Adipocyte (in vitro differentiated cells): ENCODE measurements at regions not wholly inside any gene's neighbourhood (a gene's known extent, or its start where the extent isn't known, plus 50 kb on each side); places are given as distances from the start of the nearest gene placed in this dataset.
A peak's percentile ranks its signal among the peaks of the same experiment; 100 is the strongest.

Source experiments
- DNase-seq: peaks from one replicate; pipeline ENCODE4 v3.0.0-alpha.2; 2015; ENCODE audit warnings: low read depth
- H3K27me3 ChIP-seq: replicated peaks from 2 replicates; pipeline ENCODE4 v1.7.0; 2013; ENCODE audit warnings: mild to moderate bottlenecking, low read length, moderate library complexity; ENCODE audit not compliant: control insufficient read depth, insufficient read depth
- H3K36me3 ChIP-seq: 2 replicates; pipeline ENCODE4 v1.7.0; 2013; ENCODE audit warnings: low read length, mild to moderate bottlenecking, moderate library complexity; ENCODE audit not compliant: control insufficient read depth, insufficient read depth, severe bottlenecking
- H3K4me1 ChIP-seq: 2 replicates; pipeline ENCODE4 v1.7.0; 2013; ENCODE audit warnings: mild to moderate bottlenecking, low read length, moderate library complexity; ENCODE audit not compliant: control insufficient read depth, insufficient read depth
- H3K4me3 ChIP-seq: 2 replicates; pipeline ENCODE4 v1.7.0; 2013; ENCODE audit warnings: mild to moderate bottlenecking, low read length, moderate library complexity
- H3K9ac ChIP-seq: 2 replicates; pipeline ENCODE4 v1.7.0; 2013; ENCODE audit warnings: mild to moderate bottlenecking, low read length, moderate library complexity
- H3K9me3 ChIP-seq: 2 replicates; pipeline ENCODE4 v1.7.0; 2013; ENCODE audit warnings: mild to moderate bottlenecking, low read length, moderate library complexity; ENCODE audit not compliant: control insufficient read depth

DNA sequence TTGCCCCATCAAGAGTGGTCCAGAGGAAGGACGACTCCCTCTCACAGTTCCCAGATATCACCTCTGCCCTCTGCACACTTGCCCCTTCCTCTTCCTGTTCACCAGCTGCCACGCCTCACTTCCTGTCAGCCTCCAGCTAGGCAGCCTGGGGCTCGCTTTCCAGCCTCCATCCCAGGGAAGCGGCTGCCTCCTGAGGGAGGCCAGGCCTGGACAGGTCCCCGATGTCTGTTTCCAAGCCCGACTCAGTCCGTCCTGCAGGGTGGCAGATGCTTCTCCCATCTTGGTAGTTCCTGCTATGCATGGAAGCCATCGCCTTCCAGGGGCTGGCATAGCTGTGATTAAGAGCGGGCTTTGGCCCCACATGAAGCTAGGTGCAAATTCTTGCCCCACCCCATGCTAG lies 233.5 kb upstream of the PMEPA1 start:
- no peak overlapping the region for H3K4me3 ChIP-seq
- H3K4me1 ChIP-seq = no peaks in the 10 kb centered on the region
- no peak for DNase-seq
- peaks cover 48% of the 10 kb centered on the region for H3K27me3 ChIP-seq
- peaks cover 3% of the 10 kb centered on the region for H3K9me3 ChIP-seq
- H3K9ac ChIP-seq = no peak overlapping the region
- no peaks in the 10 kb centered on the region for H3K36me3 ChIP-seq

DNA sequence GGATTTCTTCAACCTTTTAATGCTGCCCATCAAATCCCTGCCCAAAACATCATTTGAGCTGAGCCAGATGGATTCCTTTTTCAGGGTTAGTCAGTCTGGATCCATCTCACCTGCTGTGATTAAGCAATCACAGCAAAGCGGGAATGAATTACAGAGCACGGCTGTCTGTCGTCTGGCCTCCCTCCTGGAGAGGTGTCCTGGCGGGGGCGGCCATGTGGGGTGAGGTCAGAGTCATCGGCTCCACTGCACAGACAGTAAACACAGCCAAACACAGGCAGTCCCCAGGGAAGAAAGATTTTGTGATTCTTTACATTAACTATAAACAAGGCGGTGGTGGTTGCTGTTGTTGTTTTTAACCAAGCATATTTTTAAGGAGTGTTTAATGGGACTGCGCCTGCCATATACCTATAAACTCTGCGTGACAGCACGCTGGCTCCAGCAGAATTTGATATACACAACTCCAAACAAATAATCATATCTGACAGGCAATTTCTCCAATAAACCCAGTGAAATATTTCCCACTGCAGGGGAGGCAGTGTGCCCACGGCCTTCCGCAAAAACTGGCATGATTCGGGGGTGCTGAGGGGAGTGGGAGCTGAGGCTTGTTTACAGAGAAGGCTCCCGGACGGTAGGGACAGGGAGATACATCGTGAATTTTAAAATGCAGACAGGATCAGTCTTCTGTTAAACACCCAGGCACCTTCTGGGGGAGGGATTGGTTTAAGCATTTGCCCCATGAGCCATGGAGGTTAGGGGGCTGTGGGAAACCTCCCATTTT lies 232.0 kb upstream of the PMEPA1 start:
- H3K4me3 ChIP-seq = no peak overlapping the region
- DNase-seq = no peak
- H3K9ac ChIP-seq = no peak overlapping the region
- no peaks in the 10 kb centered on the region for H3K4me1 ChIP-seq
- H3K27me3 ChIP-seq = peaks cover 53% of the 10 kb centered on the region
- H3K9me3 ChIP-seq = peaks cover 3% of the 10 kb centered on the region
- H3K36me3 ChIP-seq = no peaks in the 10 kb centered on the region

DNA sequence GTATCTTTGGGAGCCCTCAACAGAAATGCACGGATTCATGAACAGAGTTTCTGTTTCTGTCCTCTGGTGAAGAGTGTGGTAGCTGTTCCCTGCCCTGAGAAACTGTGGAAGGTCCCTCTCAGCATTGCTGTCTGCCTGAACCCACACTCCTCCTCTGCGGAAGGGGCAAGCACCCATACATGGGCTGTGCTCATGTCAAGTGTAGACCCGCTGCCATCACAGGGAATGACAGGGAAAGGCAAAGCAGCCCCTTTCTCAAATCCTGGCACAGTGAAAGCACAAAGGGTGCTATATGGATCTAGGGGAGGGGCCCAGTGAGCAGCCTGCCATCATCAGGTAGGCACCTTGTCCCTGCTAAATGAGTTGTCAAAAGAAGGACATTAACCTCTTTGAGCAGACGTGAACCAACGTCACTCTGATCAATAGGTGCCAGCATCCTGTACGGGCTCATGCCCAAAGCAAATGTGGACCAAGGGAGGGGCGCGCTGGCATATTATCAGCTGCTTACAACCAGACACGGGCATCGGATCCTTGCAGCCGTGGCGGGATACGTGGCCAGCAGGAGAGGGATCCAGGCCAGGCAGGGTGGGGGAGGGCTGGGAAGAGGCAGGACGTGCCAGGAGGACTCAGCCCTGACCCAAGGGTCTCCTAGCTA lies 231.2 kb upstream of the PMEPA1 start:
- no peaks in the 10 kb centered on the region for H3K36me3 ChIP-seq
- H3K9ac ChIP-seq = no peak overlapping the region
- no peaks in the 10 kb centered on the region for H3K4me1 ChIP-seq
- peaks cover 7% of the 10 kb centered on the region for H3K9me3 ChIP-seq
- peaks cover 56% of the 10 kb centered on the region for H3K27me3 ChIP-seq
- DNase-seq = no peak
- no peak overlapping the region for H3K4me3 ChIP-seq

DNA sequence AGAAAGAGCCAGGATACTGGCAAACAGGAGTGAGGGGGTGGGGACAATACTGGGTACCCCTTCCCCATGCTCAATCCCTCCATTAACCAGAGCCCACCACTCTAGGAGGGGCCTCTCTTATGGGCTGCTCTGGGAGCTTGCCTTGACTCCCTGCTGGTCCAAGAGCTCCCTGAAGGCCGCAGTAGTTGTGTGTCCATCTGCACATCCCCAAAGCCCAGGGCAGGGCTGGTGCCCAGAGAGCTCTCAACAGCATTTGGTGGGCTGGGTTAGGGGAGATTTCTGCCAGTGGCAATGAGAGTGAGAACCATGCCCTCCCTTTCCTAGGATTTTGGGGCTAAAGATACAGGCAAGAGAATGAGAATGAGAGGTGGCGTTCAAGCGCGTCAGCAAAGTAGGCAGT lies 230.6 kb upstream of the PMEPA1 start:
- H3K9ac ChIP-seq = no peak overlapping the region
- H3K36me3 ChIP-seq = no peaks in the 10 kb centered on the region
- H3K4me1 ChIP-seq = no peaks in the 10 kb centered on the region
- H3K4me3 ChIP-seq = no peak overlapping the region
- peaks cover 7% of the 10 kb centered on the region for H3K9me3 ChIP-seq
- no peak for DNase-seq
- peaks cover 63% of the 10 kb centered on the region for H3K27me3 ChIP-seq

DNA sequence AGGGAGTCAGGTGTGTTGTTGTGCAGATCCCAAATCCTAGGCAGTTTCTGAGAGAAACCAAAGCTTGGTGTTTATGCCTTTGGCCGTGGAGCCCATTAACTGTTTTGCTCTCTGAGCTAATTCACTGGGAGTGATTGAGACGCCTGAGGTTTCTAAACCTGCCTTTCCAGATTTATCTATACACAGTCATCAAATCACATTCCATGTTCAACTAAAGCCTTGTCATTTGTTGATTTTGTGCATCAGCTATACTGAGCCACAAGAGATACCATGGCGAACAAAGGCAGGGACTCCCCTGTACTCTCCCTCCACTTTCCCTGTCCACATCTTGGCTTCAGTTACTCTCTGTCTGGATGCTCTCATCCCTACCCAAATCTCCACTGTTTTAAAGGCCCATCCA lies 229.7 kb upstream of the PMEPA1 start:
- peaks cover 7% of the 10 kb centered on the region for H3K9me3 ChIP-seq
- no peaks in the 10 kb centered on the region for H3K4me1 ChIP-seq
- no peak overlapping the region for H3K9ac ChIP-seq
- H3K27me3 ChIP-seq = peaks cover 68% of the 10 kb centered on the region
- H3K36me3 ChIP-seq = no peaks in the 10 kb centered on the region
- DNase-seq = no peak
- no peak overlapping the region for H3K4me3 ChIP-seq

DNA sequence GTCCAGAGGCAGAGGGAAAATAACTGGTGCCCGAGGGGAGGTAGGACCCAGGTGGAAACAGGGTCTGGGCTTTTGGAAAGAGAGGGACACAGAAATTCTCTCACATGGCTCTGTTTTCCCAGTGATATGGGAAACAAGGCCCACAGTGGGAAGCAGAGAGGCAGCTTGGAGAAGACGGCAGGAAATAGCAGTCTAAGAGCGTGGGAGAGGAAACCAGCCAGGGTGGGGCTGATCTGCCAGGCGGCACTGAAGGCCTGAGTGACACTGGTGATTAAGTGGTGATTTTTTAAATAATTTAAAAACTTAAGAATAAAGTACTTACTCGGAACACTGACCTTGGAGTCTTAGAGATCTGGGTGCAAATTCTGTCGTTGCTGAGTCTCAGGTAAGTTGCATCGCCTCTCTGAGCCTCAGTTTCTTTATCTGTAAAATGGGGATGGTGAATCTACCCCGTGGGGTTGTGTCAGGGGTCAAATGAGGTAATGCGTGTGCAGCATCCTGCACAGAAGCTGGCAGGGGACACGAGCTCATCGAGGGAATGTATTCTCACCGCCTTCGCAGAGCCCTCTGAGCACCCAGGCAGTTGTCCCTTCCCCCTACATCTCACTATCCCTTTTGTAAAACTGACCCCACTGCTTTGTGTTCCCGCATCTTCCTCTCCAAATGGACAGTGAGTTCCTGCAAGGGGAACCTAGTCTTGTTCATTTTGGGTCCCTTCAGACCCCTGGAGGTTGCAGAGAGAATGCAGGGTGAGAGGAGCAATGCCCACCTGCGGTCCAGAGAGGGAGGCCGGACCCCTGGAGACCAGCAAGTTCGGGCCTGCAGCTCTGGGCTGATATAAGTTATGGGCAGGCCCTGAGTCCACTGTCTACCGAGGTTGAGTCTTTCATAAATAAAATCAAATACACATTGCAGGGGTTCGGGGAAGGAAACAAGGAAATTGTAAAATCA lies 228.6 kb upstream of the PMEPA1 start:
- H3K4me3 ChIP-seq = no peak overlapping the region
- DNase-seq = peak; percentile 30
- no peaks in the 10 kb centered on the region for H3K36me3 ChIP-seq
- peaks cover 5% of the 10 kb centered on the region for H3K9me3 ChIP-seq
- no peak overlapping the region for H3K9ac ChIP-seq
- peaks cover 73% of the 10 kb centered on the region for H3K27me3 ChIP-seq
- no peaks in the 10 kb centered on the region for H3K4me1 ChIP-seq

DNA sequence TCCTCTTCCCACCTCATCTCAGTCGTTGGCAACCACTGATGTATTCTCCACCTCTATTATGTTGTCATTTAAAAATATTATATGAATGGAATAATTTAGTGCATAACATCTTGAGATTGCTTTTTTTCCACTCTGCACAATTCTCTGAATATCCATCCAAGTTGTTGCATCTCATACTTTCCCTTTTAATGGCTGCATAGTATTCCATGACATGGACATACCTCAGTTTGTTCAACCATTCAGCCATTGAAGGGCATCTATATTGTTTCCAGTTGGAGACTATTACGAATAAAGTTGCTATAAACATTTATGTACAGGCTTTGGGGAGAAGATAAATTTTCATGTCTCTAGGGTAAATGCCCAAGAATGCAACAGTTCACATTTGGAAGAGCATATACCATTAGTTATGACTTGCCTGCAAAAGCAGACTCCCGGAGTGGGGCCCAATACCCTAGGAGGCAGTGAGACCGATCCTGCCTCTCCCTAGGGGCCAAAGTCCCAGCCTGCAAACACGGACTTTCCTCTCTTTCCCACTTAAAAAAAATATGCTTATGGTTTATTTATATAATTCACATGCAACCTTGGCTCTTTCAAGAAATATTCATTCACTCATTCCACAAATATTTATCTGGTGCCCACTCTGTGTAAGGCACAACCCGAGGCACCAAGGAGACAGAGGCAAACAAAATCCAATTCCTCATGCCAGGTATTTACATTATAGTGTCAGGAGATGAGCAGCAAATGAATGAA lies 227.0 kb upstream of the PMEPA1 start:
- DNase-seq = peak; percentile 19
- H3K9ac ChIP-seq = no peak overlapping the region
- H3K27me3 ChIP-seq = peaks cover 73% of the 10 kb centered on the region
- no peak overlapping the region for H3K4me3 ChIP-seq
- H3K36me3 ChIP-seq = no peaks in the 10 kb centered on the region
- H3K4me1 ChIP-seq = no peaks in the 10 kb centered on the region
- H3K9me3 ChIP-seq = peaks cover 5% of the 10 kb centered on the region

DNA sequence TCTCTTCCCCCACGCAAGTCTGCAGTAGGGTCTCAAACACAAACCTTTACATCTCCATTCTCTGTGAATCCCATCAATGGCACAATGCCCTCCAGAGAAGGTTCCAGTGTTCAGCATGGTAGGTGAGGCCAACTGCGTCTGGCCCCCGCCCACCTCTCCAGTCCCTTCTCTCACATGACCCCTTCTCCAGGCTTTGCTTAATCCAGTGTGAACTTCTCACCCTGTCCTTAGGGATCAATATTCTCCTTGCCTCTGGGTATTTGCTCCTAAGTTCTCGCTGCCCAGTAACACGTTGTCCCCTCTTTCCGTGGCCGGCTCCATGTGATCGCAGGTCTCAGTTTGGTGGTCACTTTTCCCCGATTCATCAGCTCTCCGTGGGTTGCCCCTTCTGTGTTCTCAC lies 225.1 kb upstream of the PMEPA1 start:
- Histone ChIP-seq H3K4me3 (no peak overlapping the region), H3K9ac (no peak overlapping the region), H3K9me3 (peaks cover 5% of the 10 kb centered on the region), H3K36me3 (no peaks in the 10 kb centered on the region), H3K4me1 (no peaks in the 10 kb centered on the region), H3K27me3 (peaks cover 61% of the 10 kb centered on the region)
- DNase-seq = no peak

DNA sequence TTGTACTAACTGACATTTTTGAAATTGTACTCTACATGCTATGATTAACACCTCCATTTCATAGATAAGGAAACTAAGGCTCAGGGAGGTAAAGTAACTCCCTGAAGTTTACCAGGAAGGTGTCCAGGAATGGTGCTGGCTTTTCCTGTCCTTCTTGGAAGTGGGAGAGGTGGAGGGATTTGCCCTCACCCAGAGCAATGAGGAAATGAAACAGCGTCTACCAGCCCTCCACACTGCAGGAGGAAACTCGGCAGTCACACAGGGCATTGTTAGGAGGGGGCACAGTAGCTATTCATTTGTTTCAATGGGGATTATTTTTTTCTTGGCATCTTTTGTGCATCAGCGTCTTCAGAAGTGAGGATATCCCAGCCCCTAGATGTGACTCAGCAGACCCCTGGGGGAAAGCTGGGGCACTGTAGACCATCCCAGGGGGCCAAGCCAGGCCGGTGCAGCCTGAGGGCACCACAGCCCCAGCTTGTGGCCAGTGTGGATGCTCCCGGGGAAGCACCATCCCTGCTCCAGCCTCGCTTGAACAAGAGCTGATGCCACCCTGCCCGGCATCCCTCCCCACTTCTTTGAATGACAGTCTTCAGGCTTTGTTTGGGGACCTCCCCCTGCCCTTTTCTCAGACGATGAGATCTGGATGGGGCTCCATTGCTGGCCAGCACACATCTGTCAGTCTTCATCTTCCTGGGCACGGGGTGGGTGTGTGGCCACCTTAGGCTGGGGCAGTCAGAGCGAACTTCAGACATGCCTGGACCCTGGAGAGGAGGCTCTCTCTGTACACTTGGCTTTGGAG lies 224.4 kb upstream of the PMEPA1 start:
- H3K9ac ChIP-seq = no peak overlapping the region
- no peaks in the 10 kb centered on the region for H3K4me1 ChIP-seq
- DNase-seq = no peak
- no peaks in the 10 kb centered on the region for H3K36me3 ChIP-seq
- H3K9me3 ChIP-seq = peaks cover 5% of the 10 kb centered on the region
- no peak overlapping the region for H3K4me3 ChIP-seq
- peaks cover 54% of the 10 kb centered on the region for H3K27me3 ChIP-seq

DNA sequence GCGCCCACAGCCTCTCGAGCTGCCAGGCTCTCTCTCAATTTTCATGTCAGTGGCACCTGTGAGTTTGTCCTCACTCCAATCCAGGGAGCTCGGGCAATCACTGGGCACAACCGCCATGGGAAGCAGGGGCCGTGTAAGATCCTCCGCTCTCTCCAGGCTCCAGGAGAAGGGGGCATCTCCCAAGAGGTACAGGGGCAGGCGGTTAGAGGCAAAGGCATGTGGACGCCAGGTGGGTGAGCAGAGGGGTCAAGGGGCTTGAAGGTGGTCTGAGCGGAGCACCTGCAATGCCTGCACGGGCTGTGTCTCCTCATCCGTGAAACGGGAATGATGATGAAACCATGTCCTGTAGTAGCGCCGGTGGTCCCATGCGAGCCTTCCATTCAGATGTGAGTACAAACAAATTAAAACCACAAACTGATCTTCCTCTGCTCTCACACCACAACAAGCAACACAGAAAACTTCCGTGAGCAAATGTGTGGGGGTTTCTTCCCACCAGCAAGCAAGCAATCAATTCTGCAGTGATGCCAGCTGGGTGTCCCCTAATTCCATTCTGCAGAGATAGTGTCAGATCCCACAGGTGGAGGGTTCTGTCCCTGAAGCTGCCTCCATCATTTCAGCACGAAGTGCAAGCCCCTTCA lies 222.5 kb upstream of the PMEPA1 start:
- Histone ChIP-seq H3K4me3 (no peak overlapping the region), H3K27me3 (peaks cover 48% of the 10 kb centered on the region), H3K4me1 (peaks cover 5% of the 10 kb centered on the region), H3K36me3 (no peaks in the 10 kb centered on the region), H3K9me3 (peaks cover 11% of the 10 kb centered on the region), H3K9ac (no peak overlapping the region)
- no peak for DNase-seq
